Liver (tissue), 8 donors: ENCODE measurements at regions not wholly inside any gene's neighbourhood (a gene's known extent, or its start where the extent isn't known, plus 50 kb on each side); places are given as distances from the start of the nearest gene placed in this dataset.

Experiments
- DNase-seq: peaks from one replicate; pipeline ENCODE4 v3.0.0-alpha.2; 2017; ENCODE audit warnings: low spot score
- H3K27ac ChIP-seq, 2 donors: one replicate each; pipeline ENCODE4 v1.7.0; 2013; ENCODE audit warnings: inconsistent platforms in 2 of 2, low read length in 2 of 2, control low read depth in 1 of 2, low read depth in 1 of 2, mild to moderate bottlenecking in 1 of 2
- H3K27me3 ChIP-seq, 4 donors: one replicate each; pipeline versions ENCODE4 v1.6.1 to v1.7.0; 2013; ENCODE audit warnings: low read length in 3 of 4, inconsistent platforms in 1 of 4, mild to moderate bottlenecking in 1 of 4, moderate library complexity in 1 of 4; ENCODE audit not compliant: control insufficient read depth in 4 of 4, insufficient read depth in 4 of 4
- H3K36me3 ChIP-seq, 4 donors: one replicate each; pipeline versions ENCODE4 v1.6.1 to v1.7.0; 2013; ENCODE audit warnings: low read length in 3 of 4, mild to moderate bottlenecking in 3 of 4, low read depth in 1 of 4, moderate library complexity in 1 of 4; ENCODE audit not compliant: control insufficient read depth in 4 of 4, insufficient read depth in 3 of 4
- H3K4me1 ChIP-seq, 4 donors: one replicate each; pipeline versions ENCODE4 v1.6.1 to v1.7.0; 2013; ENCODE audit warnings: low read length in 3 of 4, mild to moderate bottlenecking in 3 of 4, moderate library complexity in 1 of 4; ENCODE audit not compliant: control insufficient read depth in 4 of 4, insufficient read depth in 4 of 4
- H3K4me3 ChIP-seq, 3 donors: one replicate each; pipeline versions ENCODE4 v1.6.1 to v1.7.0; 2013; ENCODE audit warnings: low read length in 3 of 3, control low read depth in 1 of 3, low read depth in 1 of 3, mild to moderate bottlenecking in 1 of 3
- H3K9ac ChIP-seq, 2 donors: one replicate each; pipeline ENCODE4 v1.7.0; 2013; ENCODE audit warnings: low read length in 2 of 2, mild to moderate bottlenecking in 2 of 2, moderate library complexity in 2 of 2, control low read depth in 1 of 2, low read depth in 1 of 2
- H3K9me3 ChIP-seq, 4 donors: one replicate each; pipeline versions ENCODE4 v1.6.1 to v1.7.0; 2013; ENCODE audit warnings: low read length in 3 of 4; ENCODE audit not compliant: control insufficient read depth in 4 of 4
- FOXA1 ChIP-seq: IDR thresholded peaks from 2 replicates; pipeline ENCODE4 v1.6.1; 2016; ENCODE audit warnings: antibody characterized with exemption
- GABPA ChIP-seq, 2 donors: IDR thresholded peaks in 1 of 2; conservative IDR thresholded peaks in 1 of 2; 2 replicates each; pipeline ENCODE4 v1.6.1; 2016; ENCODE audit warnings: antibody characterized with exemption in 2 of 2, mild to moderate bottlenecking in 1 of 2, moderate library complexity in 1 of 2
- HNF4A ChIP-seq, 2 donors: conservative IDR thresholded peaks; 2 replicates each; pipeline ENCODE4 v1.6.1; 2016; ENCODE audit warnings: antibody characterized with exemption in 2 of 2, mild to moderate bottlenecking in 2 of 2
- HNF4G ChIP-seq: IDR thresholded peaks from 2 replicates; pipeline ENCODE4 v1.6.1; 2016; ENCODE audit warnings: antibody characterized with exemption
- JUND ChIP-seq, 2 donors: IDR thresholded peaks; 2 replicates each; pipeline ENCODE4 v1.6.1; 2016; ENCODE audit warnings: antibody characterized with exemption in 2 of 2
- NR2F2 ChIP-seq: IDR thresholded peaks from 2 replicates; pipeline ENCODE4 v1.6.1; 2016; ENCODE audit warnings: antibody characterized with exemption
- RAD21 ChIP-seq, 2 donors: IDR thresholded peaks; 2 replicates each; pipeline ENCODE4 v1.6.1; 2016; ENCODE audit warnings: antibody characterized with exemption in 2 of 2, mild to moderate bottlenecking in 2 of 2
- SP1 ChIP-seq: IDR thresholded peaks from 2 replicates; pipeline ENCODE4 v1.6.1; 2018; ENCODE audit warnings: antibody characterized with exemption, mild to moderate bottlenecking
- YY1 ChIP-seq: IDR thresholded peaks from 2 replicates; pipeline ENCODE4 v1.6.1; 2016; ENCODE audit warnings: antibody characterized with exemption, mild to moderate bottlenecking
- WGBS: extraction: QIAGEN DNeasy Blood & Tissue Kit; methylation state at CpG from one replicate; pipeline ENCODE4 v1.1.7; 2013; 5-methylcytosine and 5-hydroxymethylcytosine counted together
- TF ChIP-seq, protein P1 (sequence below): IDR thresholded peaks from 2 replicates; pipeline ENCODE4 v1.6.1; 2016; ENCODE audit warnings: antibody characterized with exemption
- TF ChIP-seq, protein P2 (sequence below): IDR thresholded peaks from 2 replicates; pipeline ENCODE4 v1.6.1; 2016; ENCODE audit warnings: antibody characterized with exemption
- TF ChIP-seq, protein P3 (sequence below): IDR thresholded peaks from 2 replicates; pipeline ENCODE4 v1.6.1; 2016; ENCODE audit warnings: antibody characterized with exemption, mild to moderate bottlenecking
- TF ChIP-seq, protein P4 (sequence below): fragments of 150-350 bp; IDR thresholded peaks from 2 replicates; pipeline ENCODE4 v1.5.1; 2017; ENCODE audit warnings: improper control_type of control experiment, low read depth, low read length; ENCODE audit not compliant: missing input control
- donor health status: healthy.
- donor health status: healthy.
- donor health status: healthy.
- donor health status: healthy.
- donor health status: healthy.

DNA sequence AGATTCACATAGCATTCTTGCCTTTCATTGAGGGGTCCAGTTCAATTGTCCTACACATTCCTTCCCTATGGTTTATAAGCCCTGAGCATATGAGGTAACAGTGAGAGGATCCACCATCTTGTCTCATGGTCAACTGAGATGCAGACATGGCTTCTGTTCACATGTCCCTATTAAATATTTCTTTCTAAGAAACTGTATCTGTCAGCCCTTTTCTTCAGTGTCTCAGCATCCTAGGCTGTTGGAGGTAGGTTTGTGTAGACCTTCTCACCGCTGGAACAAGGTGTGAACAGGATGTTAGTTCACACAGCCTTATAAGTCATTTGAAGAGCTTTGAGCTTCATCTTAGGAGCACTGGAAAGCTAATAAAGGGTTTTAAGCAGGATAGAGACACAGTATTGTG lies 110.3 kb upstream of the EDNRB start:
- Histone ChIP-seq H3K4me1 (no peaks in the 10 kb centered on the region), H3K36me3 (no peaks in the 10 kb centered on the region), H3K4me3 (no peak overlapping the region), H3K9me3 (peaks cover 0 to 3% (median 1%) of the 10 kb centered on the region in 4 donors), H3K27ac (no peak overlapping the region), H3K27me3 (peaks cover 0 to 3% (median 0%) of the 10 kb centered on the region in 4 donors), H3K9ac (no peak overlapping the region)
- 75% methylated on average over 1 of the region's 1 CpG for WGBS
- no peak for TF ChIP-seq YY1
- TF ChIP-seq JUND (IDR thresholded peaks at IDR 0.05), result no peak
- TF ChIP-seq SP1, result no peak
- TF ChIP-seq HNF4A (conservative IDR thresholded peaks at IDR 0.05), result no peak
- TF ChIP-seq, protein P1, sequence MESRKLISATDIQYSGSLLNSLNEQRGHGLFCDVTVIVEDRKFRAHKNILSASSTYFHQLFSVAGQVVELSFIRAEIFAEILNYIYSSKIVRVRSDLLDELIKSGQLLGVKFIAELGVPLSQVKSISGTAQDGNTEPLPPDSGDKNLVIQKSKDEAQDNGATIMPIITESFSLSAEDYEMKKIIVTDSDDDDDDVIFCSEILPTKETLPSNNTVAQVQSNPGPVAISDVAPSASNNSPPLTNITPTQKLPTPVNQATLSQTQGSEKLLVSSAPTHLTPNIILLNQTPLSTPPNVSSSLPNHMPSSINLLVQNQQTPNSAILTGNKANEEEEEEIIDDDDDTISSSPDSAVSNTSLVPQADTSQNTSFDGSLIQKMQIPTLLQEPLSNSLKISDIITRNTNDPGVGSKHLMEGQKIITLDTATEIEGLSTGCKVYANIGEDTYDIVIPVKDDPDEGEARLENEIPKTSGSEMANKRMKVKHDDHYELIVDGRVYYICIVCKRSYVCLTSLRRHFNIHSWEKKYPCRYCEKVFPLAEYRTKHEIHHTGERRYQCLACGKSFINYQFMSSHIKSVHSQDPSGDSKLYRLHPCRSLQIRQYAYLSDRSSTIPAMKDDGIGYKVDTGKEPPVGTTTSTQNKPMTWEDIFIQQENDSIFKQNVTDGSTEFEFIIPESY, result no peak
- TF ChIP-seq, protein P2, sequence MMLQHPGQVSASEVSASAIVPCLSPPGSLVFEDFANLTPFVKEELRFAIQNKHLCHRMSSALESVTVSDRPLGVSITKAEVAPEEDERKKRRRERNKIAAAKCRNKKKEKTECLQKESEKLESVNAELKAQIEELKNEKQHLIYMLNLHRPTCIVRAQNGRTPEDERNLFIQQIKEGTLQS, result no peak
- no peak for TF ChIP-seq RAD21 (IDR thresholded peaks at IDR 0.05)
- no peak for TF ChIP-seq FOXA1
- TF ChIP-seq NR2F2, result no peak
- no peak for DNase-seq

DNA sequence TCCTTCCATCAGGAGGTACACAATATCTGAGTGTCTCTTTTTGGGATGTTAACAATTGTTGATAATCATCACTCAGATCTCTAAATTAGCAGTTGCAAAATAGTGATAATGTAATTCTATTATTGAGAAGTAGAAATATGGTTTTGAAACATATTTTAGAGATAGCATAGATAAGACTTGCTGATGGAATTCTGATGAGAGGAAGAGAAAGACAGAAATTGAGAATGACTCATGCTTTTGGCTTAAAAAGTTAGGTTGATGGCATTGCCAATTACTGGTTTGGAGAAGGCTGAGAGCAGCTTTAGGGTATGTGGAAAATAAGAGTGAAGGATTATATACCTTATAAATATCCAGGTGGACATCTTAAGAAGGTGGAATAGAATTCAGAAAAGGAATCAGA lies 106.4 kb upstream of the EDNRB start:
- TF ChIP-seq, protein P3, sequence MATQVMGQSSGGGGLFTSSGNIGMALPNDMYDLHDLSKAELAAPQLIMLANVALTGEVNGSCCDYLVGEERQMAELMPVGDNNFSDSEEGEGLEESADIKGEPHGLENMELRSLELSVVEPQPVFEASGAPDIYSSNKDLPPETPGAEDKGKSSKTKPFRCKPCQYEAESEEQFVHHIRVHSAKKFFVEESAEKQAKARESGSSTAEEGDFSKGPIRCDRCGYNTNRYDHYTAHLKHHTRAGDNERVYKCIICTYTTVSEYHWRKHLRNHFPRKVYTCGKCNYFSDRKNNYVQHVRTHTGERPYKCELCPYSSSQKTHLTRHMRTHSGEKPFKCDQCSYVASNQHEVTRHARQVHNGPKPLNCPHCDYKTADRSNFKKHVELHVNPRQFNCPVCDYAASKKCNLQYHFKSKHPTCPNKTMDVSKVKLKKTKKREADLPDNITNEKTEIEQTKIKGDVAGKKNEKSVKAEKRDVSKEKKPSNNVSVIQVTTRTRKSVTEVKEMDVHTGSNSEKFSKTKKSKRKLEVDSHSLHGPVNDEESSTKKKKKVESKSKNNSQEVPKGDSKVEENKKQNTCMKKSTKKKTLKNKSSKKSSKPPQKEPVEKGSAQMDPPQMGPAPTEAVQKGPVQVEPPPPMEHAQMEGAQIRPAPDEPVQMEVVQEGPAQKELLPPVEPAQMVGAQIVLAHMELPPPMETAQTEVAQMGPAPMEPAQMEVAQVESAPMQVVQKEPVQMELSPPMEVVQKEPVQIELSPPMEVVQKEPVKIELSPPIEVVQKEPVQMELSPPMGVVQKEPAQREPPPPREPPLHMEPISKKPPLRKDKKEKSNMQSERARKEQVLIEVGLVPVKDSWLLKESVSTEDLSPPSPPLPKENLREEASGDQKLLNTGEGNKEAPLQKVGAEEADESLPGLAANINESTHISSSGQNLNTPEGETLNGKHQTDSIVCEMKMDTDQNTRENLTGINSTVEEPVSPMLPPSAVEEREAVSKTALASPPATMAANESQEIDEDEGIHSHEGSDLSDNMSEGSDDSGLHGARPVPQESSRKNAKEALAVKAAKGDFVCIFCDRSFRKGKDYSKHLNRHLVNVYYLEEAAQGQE, result no peak
- TF ChIP-seq HNF4A (conservative IDR thresholded peaks at IDR 0.05) (no peak), NR2F2 (no peak)
- no peak overlapping the region for H3K4me3 ChIP-seq
- DNase-seq, result no peak
- no peak overlapping the region for H3K9ac ChIP-seq
- no peaks in the 10 kb centered on the region for H3K36me3 ChIP-seq
- no peak overlapping the region for H3K27ac ChIP-seq
- peaks cover 0 to 3% (median 1%) of the 10 kb centered on the region in 4 donors for H3K9me3 ChIP-seq
- H3K4me1 ChIP-seq, result no peaks in the 10 kb centered on the region
- no peaks in the 10 kb centered on the region for H3K27me3 ChIP-seq

DNA sequence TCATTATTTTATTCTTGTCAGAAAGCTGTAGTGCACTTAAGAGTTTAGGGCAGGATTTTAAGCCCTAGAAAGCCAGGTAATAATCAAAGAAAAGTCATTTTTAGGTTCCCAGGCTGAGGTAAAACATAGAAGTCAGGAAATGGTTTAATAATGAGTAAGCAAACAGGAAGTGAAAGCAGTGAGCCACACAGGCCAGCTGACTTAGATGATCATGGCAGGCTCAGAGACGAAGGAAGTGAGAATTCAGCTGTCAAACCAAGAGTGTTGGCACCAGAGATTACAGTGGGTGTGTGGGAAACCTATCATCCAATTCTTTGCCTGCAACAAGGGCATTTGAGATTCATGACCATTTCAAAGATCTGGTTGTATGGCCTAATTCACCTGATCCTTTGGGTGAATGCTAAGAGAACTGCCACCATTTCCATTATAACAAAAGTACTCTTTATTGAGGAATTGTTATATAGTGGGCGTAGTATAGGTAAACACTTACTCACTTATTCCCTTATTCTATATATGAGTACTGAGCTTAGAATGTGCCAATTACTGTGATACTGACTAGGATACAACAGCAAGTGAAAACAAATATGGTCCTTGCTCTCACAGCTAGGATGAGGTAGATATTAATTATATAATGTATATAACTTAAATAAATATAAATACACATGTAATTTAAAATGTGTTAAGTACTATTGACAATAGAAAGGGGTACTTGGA lies 103.7 kb upstream of the EDNRB start:
- no peak overlapping the region for H3K9ac ChIP-seq
- no peak for TF ChIP-seq NR2F2
- no peak for TF ChIP-seq HNF4G
- no peak for TF ChIP-seq SP1
- TF ChIP-seq, protein P4, sequence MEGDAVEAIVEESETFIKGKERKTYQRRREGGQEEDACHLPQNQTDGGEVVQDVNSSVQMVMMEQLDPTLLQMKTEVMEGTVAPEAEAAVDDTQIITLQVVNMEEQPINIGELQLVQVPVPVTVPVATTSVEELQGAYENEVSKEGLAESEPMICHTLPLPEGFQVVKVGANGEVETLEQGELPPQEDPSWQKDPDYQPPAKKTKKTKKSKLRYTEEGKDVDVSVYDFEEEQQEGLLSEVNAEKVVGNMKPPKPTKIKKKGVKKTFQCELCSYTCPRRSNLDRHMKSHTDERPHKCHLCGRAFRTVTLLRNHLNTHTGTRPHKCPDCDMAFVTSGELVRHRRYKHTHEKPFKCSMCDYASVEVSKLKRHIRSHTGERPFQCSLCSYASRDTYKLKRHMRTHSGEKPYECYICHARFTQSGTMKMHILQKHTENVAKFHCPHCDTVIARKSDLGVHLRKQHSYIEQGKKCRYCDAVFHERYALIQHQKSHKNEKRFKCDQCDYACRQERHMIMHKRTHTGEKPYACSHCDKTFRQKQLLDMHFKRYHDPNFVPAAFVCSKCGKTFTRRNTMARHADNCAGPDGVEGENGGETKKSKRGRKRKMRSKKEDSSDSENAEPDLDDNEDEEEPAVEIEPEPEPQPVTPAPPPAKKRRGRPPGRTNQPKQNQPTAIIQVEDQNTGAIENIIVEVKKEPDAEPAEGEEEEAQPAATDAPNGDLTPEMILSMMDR, result no peak
- TF ChIP-seq HNF4A (conservative IDR thresholded peaks at IDR 0.05), result no peak
- TF ChIP-seq, protein P3, result no peak
- TF ChIP-seq RAD21 (IDR thresholded peaks at IDR 0.05), result no peak
- no peak for TF ChIP-seq GABPA (IDR thresholded peaks at IDR 0.05 in 1 of 2, conservative IDR thresholded peaks at IDR 0.05 in 1 of 2)

More for the DNA sequence above, 103.7 kb upstream of the EDNRB start:
- 62% methylated on average over 2 of the region's 2 CpGs for WGBS
- no peak for DNase-seq
- H3K4me3 ChIP-seq, result no peak overlapping the region
- H3K4me1 ChIP-seq, result no peaks in the 10 kb centered on the region
- H3K27ac ChIP-seq, result no peak overlapping the region
- H3K36me3 ChIP-seq, result no peaks in the 10 kb centered on the region
- peaks cover 0 to 2% (median 0%) of the 10 kb centered on the region in 4 donors for H3K9me3 ChIP-seq
- H3K27me3 ChIP-seq, result no peaks in the 10 kb centered on the region
